HG02943 (cell line): ENCODE measurements at regions not wholly inside any gene's neighbourhood (a gene's known extent, or its start where the extent isn't known, plus 50 kb on each side); places are given as distances from the start of the nearest gene placed in this dataset.

Experiments used
- ATAC-seq: cut with Tn5 transposase; IDR thresholded peaks from one replicate; pipeline ENCODE4 v1.9.1; 2021; ENCODE audit warnings: mild to moderate bottlenecking, low read depth, moderate library complexity; ENCODE audit not compliant: unreplicated experiment

DNA sequence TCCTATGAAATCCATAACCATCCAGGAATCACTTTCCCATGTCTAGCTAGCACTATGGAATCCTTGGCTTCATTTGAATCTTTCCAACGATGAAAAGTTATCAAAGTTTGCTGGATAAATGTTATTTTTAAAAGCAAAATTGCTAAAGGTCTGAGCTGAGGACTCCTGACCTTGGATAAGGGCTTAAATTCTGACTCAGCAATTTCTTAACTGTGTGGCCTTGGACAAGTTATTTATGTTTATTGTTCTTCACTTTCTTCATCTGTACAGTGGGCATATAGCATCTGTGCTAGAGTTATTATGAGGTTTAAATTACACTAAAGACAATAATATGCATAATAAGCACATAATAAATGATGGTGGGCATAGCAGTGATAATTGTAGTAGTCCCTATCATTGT is 227.5 kb downstream of the KCNS3 start:
- ATAC-seq: no peak

DNA sequence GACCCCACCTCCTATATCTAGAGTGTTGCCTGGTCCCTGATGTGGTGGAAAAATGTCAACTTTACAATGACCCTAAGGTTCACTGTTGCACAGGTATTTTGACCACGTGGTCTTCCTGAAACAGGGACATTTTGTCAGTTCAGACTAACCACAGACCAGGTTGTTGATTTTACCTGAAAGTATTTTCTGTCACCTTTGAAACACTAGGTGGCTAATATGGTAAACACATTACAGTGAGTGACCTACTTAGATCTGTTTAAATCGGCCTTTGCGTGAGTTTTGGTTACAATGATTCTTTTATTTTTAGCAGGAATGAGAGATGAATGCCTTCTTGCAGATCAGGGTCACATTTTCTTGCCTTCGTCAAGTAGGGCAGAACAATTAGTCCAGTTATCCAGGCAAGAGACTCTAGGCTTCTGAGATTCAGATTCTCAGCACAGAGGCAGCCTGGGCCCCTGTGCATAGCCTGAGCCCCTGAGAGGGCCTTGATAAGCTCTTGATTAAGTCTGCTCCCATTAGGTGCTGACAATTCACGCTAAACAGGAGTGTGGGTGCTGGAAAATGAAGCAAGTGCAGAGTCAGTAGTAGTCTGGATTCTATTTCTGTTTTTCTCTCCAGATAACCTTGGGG is 226.2 kb downstream of the KCNS3 start:
- no peak for ATAC-seq

DNA sequence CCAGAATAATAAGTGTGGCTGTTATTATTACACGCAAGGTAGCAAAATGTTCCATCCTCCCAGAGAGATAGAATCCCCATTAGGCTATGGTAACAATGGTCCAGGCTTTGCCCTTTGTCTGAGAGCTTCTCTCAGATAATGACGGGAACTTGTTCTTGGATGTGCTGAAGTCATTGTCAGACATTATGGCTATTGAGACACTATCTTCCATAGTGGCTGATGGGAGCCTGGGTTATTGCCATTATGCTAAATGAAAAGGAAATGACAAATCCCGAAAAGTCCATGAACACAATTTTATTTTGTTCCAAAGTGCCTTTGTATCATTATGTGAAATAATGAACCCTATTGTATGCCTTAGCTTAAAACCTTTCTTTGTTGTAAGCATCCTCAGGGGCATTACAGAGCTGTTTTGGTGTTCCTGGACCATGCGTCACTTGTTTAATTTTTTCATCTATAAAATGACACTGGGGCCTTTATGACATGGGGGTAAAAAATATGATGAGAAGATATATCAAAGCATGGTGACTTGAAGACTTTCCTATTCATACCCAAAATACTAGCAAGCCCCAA is 218.5 kb downstream of the KCNS3 start:
- ATAC-seq: no peak

DNA sequence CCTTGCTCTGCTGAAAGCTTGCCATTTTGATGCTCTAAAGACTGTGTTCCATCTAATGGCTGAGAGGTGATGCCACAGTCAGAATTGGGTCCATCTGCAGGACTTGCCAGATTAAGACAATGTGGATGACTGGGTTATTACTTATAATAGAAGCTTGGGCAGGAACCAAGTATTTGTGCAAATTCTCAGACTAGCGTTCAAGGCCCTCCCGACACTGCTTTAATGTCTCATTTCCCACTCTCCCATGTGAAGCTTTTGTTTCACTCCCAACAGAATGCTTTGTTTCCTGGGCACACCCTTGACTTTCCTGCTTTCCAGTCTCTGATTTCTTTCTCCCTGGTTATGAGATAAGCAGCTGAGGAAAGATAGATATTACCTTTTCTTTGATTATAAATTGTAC is 215.8 kb downstream of the KCNS3 start:
- ATAC-seq: no peak

DNA sequence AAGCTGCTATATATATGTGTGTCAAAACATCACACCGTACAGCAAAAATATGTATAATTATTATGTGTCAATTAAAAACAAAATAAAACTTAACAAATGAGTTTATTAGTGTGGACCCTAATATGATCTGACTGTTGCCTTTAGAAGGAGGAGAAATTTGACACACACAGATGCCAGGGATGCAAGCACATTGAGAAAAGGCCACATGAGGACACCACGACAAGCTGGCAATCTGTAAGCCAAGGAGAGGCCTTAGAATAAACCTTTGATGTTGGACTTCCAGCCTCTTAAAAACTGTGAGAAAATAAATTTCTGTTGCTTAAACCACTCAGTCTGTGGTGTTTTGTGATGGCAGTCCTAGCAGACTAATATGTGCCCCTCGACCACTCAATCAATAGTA is 214.7 kb downstream of the KCNS3 start:
- ATAC-seq: no peak

DNA sequence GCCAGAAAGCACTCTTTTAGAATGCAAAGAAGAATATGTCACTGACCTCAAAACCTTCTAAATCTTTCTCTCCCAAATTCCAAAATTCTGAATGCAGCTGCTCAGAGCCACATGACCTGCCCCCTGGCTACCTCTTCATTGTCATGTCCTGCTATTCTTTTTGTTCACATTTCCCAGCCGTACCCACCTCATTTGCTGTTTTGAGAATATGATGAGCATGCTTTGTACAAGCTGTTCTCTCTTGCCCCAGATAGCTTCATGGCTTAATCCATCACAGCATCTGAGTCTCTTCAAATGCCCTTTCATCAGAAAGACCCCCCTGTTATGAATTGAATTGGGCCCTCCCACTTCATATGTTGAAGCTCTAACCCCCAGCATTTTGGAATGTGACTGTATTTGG is 214.3 kb downstream of the KCNS3 start:
- no peak for ATAC-seq

DNA sequence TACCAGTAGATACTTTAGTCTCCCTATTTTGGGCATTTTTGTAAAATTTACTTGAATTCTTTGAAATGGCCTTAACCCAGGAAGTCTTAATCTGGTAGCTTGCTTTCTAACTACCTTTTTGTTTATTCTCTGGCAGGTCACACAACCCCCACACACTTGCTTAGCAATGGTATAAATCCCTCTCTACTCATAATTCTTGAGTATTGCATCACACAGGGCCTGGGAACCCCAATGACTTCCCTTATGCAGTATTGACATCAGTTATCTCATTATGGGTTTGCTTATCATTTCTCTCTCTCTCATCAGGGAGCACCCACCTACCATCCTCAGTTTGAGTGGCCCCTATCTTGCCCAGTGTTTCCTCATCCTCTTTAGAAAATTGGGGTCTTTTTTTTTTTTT is 207.1 kb downstream of the KCNS3 start:
- no peak for ATAC-seq

DNA sequence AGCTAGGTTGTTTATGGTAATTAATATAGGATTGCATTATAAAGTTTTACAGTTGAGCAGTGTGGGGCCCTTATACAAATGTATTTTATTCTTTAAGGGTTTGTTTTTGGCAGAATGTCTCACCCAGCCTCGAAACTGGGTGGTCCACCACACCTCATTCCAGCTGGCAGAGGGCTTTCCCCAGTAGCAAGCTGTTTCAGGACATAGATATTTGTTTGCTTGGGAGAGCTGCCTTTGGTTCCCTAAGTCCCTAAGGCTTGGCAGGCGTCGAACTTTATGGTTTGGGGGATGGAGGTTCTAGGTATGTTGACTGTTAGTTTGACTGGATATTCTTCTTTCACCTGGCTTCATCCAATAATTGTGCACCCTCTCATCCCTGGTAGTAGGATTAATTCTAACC is 205.9 kb downstream of the KCNS3 start:
- ATAC-seq: no peak

DNA sequence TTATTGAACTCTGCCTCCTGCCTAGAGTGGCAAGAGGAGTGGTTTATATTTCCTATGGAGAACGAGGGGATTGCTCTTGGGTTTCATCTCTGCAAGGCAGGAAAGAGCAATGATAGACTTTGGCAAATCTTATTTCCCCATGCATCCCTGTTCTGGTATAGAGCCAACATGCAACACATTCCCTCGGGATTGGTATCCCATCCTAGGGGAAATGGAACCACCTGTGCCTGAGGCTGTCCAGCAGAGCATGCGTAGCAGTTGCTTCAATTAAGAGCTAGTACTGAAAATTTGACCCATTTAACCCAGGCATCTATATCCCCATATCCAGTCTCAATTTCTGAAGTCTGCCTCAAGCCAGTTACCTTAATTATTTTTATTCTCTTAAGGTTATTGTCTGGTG is 205.3 kb downstream of the KCNS3 start:
- ATAC-seq: no peak

DNA sequence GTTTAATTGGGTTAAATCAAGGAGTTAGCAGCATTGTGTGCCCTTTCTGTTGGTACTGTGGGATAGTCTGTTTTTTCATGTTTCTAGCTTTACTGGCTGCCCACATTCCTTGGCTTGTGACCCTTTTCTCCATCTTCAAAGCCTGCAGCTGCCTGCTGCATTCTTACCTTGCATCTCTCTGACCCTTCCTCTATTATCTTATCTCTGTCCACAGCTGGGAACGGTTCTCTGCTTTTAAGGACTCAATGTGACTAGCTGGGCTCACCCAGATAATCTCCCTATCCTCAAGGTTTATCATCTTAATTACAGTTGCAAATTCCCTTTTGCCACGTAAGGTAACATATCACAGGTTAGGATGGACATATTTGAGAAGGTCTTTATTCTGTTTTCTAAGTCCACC is 199.7 kb downstream of the KCNS3 start:
- no peak for ATAC-seq

DNA sequence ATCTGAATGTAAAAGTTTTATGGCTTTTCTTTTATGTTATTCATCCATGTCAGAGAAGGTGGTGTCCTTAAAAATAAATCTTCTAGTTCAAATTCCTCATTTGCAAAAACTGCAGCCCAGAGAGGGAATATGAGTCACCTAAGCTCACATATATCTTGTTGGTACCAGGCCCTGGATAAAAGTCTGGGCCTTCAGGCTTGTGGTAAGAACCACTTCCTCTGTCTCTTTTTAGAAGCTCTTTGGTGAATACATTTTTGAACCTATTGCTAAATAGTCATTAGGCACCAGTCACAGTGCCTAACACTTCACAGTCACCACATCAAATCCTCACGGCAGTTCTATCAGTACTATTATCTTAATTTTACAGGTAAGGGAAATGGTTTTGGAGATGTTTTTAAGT is 199.2 kb downstream of the KCNS3 start:
- no peak for ATAC-seq

DNA sequence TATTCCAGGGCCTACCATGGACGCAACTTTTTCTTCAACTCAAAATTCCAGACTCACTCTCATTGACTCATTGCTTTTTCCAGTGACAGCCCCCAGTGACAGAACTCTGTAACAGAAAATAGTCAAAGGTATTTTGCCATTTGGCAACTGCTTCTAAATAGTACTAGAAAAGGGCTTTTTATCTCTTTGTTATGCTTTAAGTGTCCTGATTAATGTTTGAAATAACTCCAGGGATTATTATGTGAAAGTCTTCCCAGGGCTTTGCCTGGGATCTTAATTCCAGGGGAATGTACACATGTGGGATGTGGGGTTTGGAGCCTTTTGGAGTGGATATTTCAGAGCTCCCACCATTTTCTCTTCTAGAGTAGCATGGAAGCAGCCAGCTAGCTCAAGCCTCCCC is 198.8 kb downstream of the KCNS3 start:
- ATAC-seq: no peak

DNA sequence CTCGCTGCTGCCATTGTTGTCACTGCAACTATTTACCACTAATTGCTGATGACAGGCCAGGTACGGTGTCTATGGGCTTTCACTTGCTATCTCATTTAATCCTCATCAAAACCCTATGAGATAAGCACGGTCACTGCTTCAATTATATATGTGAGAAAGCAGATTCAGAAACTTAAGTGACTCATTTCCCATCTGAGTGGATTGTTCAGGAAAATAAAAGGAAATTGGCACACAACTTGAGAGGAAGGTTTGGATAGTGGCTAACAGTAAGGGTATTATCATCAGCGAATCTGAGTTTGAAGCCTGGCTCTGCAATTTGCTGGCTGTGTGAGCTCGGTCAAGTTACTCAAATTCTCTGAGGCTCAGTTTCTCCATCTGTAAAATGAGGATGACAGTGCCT is 196.0 kb downstream of the KCNS3 start:
- ATAC-seq: no peak

DNA sequence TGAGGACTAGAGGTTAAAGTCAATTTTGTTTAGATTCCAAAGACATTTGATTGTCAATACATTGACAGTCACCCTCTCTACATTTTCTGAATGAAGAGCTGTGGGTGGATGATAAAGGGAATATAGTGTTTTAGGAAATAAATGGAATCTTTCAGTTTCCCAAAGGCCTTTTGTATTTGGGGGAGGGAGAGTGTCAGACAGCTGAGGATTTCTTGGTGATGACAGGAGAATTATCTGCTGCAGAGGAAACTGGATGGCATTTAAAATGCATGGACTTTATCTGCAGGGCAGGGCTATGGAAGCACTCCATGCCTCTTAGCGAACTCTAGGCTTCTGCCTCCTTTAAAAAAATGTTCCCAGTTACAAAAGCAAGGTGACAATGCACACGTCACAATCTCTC is 195.1 kb downstream of the KCNS3 start:
- ATAC-seq: no peak

DNA sequence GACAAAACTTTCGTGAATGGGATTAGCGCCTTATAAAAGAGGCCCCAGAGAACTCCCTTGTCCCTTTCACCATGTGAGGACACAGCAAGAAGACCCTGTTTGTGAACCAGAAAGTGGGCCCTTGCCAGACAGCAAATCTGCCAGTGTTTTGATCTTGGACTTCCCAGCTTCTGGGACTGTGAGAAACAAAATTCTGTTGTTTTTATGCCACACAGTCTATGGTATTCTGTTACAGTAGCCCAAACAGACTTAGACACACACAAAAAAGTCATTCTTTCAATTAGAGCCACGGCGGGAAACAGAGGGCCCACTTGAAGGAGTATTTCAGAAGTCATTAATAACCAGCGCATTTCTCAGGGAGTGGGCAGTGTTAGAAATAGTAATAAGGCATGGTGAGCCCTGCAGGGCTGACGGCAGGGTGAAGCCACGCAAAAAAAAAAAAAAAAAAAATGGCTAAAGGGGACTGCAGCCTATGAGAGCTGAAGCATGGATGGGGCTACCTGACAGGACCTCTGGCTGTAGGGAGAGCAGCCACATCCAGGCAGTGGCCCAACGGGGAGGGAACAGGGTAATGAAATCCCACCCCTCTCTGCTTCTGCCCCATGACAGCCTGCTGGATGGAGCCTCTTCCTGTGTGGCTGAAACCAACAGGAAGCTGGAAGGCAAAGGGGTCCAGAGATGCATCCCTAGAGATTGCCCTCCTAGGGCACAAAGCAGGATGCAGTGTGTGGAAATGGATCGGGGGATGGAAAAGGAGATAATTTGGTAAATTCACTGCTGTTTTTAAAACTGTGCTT is 189.3 kb downstream of the KCNS3 start:
- no peak for ATAC-seq

DNA sequence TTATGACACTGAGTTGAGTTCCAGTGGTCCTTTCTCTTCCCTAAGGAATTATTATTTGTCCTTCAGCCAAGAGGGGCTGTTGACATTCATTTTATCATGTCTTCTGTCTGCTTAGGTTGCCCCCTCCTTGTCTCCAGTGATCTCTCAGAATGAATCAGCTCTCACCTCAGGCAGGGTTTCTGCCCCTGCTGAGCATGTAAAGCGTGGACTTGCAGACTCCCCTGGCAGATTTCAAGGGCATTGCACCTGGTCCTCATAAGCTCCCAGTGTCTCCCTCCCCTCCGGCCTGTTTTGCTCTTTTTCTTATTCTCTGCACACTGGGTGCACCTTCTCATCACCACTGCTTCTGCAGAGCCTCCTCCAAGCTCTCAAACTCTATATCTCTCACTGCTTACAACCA is 188.4 kb downstream of the KCNS3 start:
- ATAC-seq: no peak

DNA sequence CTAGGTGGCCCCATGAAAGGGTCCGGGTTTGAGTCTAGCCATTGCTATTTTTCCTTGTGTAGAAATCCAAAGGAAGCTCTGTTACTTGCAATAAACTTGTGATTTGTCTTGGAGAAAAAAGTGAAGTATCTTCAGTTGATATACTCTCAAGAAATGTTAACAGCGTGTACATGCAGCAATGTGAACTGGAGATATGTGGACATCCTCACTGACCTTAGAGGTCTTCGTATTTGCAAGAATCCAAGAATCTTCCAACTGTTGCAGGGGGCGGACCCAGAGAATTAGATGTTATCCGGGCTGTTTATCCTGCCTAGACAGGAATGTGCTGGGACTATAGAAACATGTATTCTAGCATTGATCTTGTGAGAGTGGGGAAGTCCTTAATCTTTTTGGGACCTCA is 187.6 kb downstream of the KCNS3 start:
- no peak for ATAC-seq

DNA sequence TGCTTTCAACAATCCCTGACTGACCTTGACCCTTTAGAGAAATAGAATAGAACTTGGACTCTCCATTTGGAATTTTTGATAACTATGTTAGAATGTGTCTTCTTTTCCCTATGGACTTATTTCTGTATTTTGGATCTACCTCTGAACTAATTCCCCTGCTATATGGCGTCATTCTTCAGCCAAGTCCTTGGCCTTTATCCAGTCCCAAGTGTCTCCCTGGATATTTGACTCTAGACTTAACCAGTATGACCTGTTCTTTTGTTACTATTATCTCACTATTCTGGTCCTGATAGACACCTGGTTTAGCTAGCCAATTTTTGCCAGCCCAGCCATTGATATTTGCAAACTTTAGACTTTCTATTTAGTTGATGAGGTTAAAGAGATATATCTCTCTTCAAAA is 186.8 kb downstream of the KCNS3 start:
- ATAC-seq: no peak

DNA sequence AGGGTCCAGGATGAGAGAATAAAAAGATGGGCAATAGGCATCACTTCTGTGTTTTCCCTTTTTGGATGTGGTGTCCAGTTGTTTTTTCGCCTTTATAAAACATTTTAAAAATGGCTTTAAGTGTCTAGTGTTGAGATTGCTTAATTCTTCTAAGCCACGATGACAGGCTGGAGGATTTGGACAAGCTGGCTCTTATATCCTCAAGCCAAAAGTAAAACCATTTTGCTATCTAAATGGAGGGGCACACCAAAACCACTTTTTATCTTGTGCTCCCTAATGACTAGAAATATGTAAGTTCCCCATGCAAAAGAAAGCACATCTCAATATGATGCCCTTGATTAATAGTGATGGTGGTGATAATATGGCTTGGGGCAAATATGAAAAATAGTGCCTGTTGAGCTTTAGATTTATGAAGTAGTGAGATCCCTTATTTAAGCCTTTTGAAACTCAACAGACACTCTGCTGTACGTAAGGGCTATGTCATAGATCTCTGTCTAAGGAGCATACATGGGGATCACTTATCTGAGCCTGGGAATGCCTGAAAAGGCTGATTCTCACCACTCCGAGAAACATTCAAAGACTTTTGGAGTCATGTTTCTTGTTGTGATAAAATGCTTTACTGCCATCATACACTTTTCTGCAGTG is 185.5 kb downstream of the KCNS3 start:
- ATAC-seq: no peak

DNA sequence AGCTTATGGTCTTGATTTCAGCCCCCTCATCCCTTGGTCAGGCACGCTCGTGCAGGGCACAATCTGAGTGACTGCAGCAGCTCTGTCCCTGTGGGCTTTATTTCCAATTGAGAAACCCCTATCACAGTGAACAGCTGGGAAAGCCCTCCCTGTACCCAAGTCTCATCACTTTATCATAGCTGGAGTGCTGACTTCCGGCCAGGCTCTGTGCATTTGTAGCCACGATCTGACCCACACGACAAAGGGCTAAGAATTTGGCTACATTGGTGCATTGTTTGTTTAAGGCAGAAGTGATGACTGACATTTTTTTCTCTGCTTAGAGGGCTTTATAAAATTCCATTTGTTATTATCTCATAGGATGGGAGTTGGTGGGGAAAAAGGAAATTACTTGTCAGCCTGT is 184.4 kb downstream of the KCNS3 start:
- ATAC-seq: no peak

DNA sequence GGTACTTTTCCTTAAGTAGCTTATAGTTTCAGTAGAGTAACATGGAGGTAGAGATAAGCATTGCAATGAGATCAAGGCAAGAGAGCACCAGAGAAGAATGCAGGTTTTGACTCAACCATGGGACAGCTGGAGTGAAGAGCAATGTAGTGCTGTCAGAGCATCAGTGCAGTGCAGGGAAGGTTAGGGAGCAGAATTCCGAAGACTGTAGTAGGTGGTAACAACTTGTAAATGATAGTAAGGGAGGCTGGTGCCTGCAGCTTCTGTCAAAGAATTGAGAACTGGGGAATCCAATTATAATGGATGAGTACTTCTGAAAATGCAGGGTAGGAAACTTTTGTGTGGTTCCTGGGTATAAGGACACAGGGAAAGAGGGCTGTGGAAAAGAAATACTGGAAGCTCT is 183.2 kb downstream of the KCNS3 start:
- ATAC-seq: no peak

DNA sequence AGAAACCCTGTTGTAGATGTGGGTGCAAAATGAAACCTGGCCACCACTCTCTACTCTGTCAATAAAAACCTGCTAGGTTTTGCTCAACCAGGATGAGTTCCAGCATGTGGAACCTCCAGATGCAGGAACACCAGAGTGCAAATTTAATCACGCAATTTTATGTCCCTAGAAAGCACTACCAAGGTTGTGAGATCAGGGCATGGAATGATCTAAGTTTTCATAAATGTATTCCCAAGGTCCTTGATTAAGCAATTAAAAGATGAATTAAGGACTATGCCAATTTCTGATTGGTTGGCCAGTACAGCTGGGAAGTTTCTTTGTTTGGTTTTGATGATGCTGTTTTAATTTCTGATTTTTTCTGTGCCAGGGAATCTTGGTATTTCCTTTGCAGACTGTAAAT is 179.2 kb downstream of the KCNS3 start:
- no peak for ATAC-seq
